ENCODE measurements at regions not wholly inside any gene's neighbourhood (a gene's known extent, or its start where the extent isn't known, plus 50 kb on each side); places are given as distances from the start of the nearest gene placed in this dataset.

- no peak overlapping the region for H3K27ac ChIP-seq
- no peak overlapping the region for H3K4me3 ChIP-seq
- no peak for DNase-seq (ENCODE audit: low spot score)
- TF ChIP-seq, protein P1, sequence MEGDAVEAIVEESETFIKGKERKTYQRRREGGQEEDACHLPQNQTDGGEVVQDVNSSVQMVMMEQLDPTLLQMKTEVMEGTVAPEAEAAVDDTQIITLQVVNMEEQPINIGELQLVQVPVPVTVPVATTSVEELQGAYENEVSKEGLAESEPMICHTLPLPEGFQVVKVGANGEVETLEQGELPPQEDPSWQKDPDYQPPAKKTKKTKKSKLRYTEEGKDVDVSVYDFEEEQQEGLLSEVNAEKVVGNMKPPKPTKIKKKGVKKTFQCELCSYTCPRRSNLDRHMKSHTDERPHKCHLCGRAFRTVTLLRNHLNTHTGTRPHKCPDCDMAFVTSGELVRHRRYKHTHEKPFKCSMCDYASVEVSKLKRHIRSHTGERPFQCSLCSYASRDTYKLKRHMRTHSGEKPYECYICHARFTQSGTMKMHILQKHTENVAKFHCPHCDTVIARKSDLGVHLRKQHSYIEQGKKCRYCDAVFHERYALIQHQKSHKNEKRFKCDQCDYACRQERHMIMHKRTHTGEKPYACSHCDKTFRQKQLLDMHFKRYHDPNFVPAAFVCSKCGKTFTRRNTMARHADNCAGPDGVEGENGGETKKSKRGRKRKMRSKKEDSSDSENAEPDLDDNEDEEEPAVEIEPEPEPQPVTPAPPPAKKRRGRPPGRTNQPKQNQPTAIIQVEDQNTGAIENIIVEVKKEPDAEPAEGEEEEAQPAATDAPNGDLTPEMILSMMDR (IDR thresholded peaks at IDR 0.05) = no peak
Observed at GRCh38 chr3:159130108-159130507, 328.3 kb downstream of the MFSD1 start.

DNA sequence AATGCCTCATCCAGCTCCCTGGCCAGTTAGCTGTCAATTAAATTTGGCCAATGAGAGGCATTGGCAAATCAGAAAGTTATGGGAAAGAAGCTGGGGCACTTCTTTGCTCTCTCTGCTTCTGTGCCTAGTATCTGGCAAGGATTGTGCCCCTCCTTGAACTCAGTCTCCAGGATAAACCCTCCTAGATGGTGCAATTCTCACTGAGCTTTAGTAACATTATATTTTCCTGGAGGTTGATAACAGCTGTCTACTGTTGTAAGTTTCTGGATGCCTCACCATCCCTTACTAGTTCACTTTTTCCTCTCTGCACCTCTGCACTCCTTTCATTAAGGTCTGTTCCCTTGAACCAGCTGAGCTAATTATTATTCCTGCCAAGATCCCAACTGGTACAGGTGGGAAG, 329.5 kb downstream of the MFSD1 start:
- no peak for DNase-seq (ENCODE audit: low spot score)
- TF ChIP-seq, protein P1 (IDR thresholded peaks at IDR 0.05) = no peak
- no peak overlapping the region for H3K27ac ChIP-seq
- no peak overlapping the region for H3K4me3 ChIP-seq

DNA sequence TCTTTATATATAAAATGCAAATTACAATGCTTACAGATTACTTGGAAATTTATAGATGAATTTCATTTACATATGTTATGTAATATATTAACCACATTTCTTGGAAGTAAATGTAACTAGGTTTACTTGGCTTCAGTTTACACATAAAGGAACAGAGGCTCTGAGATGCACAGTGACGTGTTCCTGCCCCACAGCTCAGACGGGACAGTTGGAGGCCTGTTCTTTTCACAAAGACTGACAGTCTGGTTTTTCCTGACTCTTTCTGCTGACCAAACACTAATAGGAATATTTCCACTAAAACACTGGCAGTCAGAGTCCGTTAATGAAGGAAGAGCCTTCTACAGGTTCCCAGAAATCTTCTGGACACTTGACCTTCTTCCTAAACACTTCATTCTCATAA, 336.1 kb downstream of the MFSD1 start:
- TF ChIP-seq, protein P1 (IDR thresholded peaks at IDR 0.05) = no peak
- Histone ChIP-seq H3K4me3 (no peak overlapping the region), H3K27ac (no peak overlapping the region)
- DNase-seq (ENCODE audit: low spot score) = no peak

GRCh38 chr3:159139326-159139725, 337.5 kb downstream of the MFSD1 start:
- Histone ChIP-seq H3K4me3 (no peak overlapping the region), H3K27ac (no peak overlapping the region)
- TF ChIP-seq, protein P1 (IDR thresholded peaks at IDR 0.05) = no peak
- no peak for DNase-seq (ENCODE audit: low spot score)

DNA sequence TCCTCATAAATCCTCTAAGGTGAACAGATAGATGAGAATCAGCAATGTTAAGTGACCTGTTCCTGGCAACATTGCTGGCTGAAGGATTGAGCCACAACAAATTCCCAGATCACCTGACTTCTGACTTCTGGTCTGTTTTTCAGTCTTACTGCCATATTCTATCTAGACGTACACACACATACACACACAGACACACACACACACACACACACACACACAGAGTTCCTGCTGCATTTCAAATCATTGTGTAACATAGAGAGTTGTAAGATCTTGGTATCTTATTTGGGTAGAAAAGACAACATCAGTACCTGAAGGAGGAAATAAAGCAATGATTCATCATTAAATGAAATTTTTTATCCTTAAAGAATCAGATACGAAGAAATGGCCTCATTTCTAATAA, 342.6 kb downstream of the MFSD1 start:
- no peak for DNase-seq (ENCODE audit: low spot score)
- no peak overlapping the region for H3K27ac ChIP-seq
- H3K4me3 ChIP-seq = no peak overlapping the region
- TF ChIP-seq, protein P1 (IDR thresholded peaks at IDR 0.05) = no peak

GRCh38 chr3:159144891-159145290, 343.0 kb downstream of the MFSD1 start:
- Histone ChIP-seq H3K4me3 (no peak overlapping the region), H3K27ac (no peak overlapping the region)
- TF ChIP-seq, protein P1 (IDR thresholded peaks at IDR 0.05) = no peak
- no peak for DNase-seq (ENCODE audit: low spot score)

DNA sequence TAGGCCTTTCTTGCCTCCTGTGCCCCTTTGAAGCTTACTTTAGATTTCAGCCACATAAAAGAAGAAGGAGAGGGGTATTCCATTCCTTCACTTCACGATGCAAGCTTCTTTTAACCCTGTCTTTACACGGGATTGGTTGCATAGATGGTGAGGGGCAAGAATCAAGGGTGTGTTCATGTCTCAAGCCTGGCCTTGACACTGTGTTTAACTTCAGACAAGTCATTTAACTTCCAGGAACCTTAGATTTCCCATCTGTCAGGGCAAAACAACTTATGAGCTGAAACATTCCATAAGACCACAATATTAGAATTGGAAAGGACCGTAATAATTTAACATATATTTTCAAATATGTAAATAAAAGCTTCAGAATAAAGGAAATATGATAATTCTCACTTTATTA, 344.5 kb downstream of the MFSD1 start:
- no peak for DNase-seq (ENCODE audit: low spot score)
- no peak overlapping the region for H3K27ac ChIP-seq
- no peak overlapping the region for H3K4me3 ChIP-seq
- TF ChIP-seq, protein P1 (IDR thresholded peaks at IDR 0.05) = no peak

All from coronary artery (tissue), 2 donors.